ENCODE measurements at regions not wholly inside any gene's neighbourhood (a gene's known extent, or its start where the extent isn't known, plus 50 kb on each side); places are given as distances from the start of the nearest gene placed in this dataset.

DNA sequence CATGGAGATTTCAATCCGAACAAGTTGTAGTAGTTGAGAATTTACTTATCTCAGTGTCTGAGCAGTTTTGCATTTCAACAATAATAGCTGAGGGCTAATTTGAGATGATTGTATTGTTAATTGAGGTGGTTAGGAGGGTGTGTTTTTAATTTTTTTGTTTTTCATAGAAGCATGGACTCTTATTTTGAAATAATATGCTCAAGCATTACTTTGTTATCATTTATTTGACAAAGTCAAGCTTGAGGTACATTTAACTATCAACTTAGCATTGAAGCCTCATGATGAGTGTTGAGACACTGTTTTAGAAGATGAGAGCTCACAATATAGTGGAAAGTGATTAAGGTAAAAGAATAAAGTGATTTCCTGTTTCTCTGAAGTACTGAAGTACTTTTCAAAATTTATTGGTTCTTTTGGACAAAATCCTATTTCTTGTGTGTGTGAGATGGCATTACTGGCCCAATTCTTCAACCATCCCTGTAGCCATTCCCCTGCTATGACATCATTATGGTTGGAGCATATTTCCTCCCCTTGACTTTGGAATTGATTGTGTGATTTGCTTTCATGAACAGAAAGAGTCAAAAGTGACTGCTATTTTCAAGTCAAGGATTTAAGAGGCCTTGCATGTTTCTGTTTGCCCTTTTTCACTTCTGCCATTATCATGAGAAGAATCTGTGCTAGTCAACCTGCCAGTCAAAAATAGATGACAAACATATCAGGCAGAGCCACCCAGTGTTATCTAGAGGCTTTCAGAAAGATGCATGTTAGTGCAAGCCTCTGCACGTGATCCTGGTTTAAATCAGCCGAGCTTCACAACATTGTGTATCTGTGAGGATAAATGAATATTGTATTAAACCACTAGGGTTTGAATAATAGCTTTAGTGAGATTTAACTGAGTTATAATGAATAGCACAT, 1112.3 kb upstream of the CITED2 start:
- POLR2A ChIA-PET: no interaction called here

GRCh38 chr6:140485740-140486449, 1111.4 kb upstream of the CITED2 start:
- intact Hi-C loops (cut with micrococcal nuclease): no loop called here
- Mint-ChIP-seq H3K27me3 (no peaks in the 10 kb centered on the region), H3K9me3 (no peaks in the 10 kb centered on the region), H3K36me3 (ENCODE audit: low read depth) (no peaks in the 10 kb centered on the region), H3K27ac (no peak overlapping the region), H3K4me3 (no peak overlapping the region), H3K4me1 (no peaks in the 10 kb centered on the region)
- CTCF ChIA-PET: no interaction called here
- POLR2A ChIA-PET: no interaction called here
- ATAC-seq (ENCODE audit: low read depth) (no peak), DNase-seq (no peak)
- no peak for TF ChIP-seq CTCF (IDR thresholded peaks at IDR 0.05)

More for the DNA sequence above, 1112.3 kb upstream of the CITED2 start:
- no peaks in the 10 kb centered on the region for H3K9me3 Mint-ChIP-seq
- no peaks in the 10 kb centered on the region for H3K4me1 Mint-ChIP-seq
- DNase-seq: no peak
- CTCF ChIA-PET: no interaction called here
- no peak for TF ChIP-seq CTCF (IDR thresholded peaks at IDR 0.05)
- H3K4me3 Mint-ChIP-seq: no peak overlapping the region
- no peaks in the 10 kb centered on the region for H3K27me3 Mint-ChIP-seq
- intact Hi-C loops (cut with micrococcal nuclease): no loop called here
- H3K27ac Mint-ChIP-seq: no peak overlapping the region
- no peaks in the 10 kb centered on the region for H3K36me3 Mint-ChIP-seq (ENCODE audit: low read depth)
- ATAC-seq (ENCODE audit: low read depth): no peak

DNA sequence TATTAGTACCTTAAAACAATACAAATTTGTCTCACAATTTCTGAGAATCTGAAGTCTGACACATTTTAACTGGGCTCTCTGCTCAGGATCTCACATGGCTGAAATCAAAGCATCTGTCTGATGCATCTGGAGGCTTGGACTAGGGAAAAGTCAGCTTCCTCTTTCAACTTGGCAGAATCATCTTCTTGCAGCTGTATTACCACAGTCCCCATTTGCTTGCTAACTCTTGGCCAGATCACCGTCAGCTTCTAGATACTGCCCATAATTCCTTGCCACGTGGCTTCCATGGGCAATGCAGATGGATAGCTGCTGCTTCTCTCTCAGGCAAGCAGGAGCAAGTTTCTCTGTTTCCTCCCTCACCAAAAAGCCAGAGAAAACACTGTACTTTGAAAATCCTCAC, 1106.4 kb upstream of the CITED2 start:
- intact Hi-C loops (cut with micrococcal nuclease): no loop called here
- Mint-ChIP-seq H3K36me3 (ENCODE audit: low read depth) (no peaks in the 10 kb centered on the region), H3K27me3 (no peaks in the 10 kb centered on the region), H3K4me1 (no peaks in the 10 kb centered on the region), H3K9me3 (no peaks in the 10 kb centered on the region), H3K4me3 (no peak overlapping the region), H3K27ac (no peak overlapping the region)
- POLR2A ChIA-PET: no interaction called here
- DNase-seq (no peak), ATAC-seq (ENCODE audit: low read depth) (no peak)
- no peak for TF ChIP-seq CTCF (IDR thresholded peaks at IDR 0.05)
- CTCF ChIA-PET: no interaction called here

GRCh38 chr6:140478631-140479030, 1104.2 kb upstream of the CITED2 start:
- TF ChIP-seq CTCF (IDR thresholded peaks at IDR 0.05): no peak
- intact Hi-C loops (cut with micrococcal nuclease): no loop called here
- H3K27ac Mint-ChIP-seq: no peak overlapping the region
- H3K4me1 Mint-ChIP-seq: no peaks in the 10 kb centered on the region
- no peak overlapping the region for H3K4me3 Mint-ChIP-seq
- H3K9me3 Mint-ChIP-seq: no peaks in the 10 kb centered on the region
- ATAC-seq (ENCODE audit: low read depth) (no peak), DNase-seq (no peak)
- ChIA-PET CTCF (no interaction called here), POLR2A (no interaction called here)
- H3K36me3 Mint-ChIP-seq (ENCODE audit: low read depth): no peaks in the 10 kb centered on the region
- no peaks in the 10 kb centered on the region for H3K27me3 Mint-ChIP-seq

- Mint-ChIP-seq H3K36me3 (ENCODE audit: low read depth) (no peaks in the 10 kb centered on the region), H3K4me1 (no peaks in the 10 kb centered on the region), H3K9me3 (no peaks in the 10 kb centered on the region), H3K4me3 (no peak overlapping the region), H3K27ac (no peak overlapping the region), H3K27me3 (no peaks in the 10 kb centered on the region)
- TF ChIP-seq CTCF (IDR thresholded peaks at IDR 0.05): no peak
- intact Hi-C loops (cut with micrococcal nuclease): no loop called here
- POLR2A ChIA-PET: no interaction called here
- DNase-seq: no peak
- no peak for ATAC-seq (ENCODE audit: low read depth)
- CTCF ChIA-PET: no interaction called here
Measured at GRCh38 chr6:140475086-140475485, 1100.6 kb upstream of the CITED2 start.
